HFF-Myc (cell line): ENCODE measurements at regions not wholly inside any gene's neighbourhood (a gene's known extent, or its start where the extent isn't known, plus 50 kb on each side); places are given as distances from the start of the nearest gene placed in this dataset.

ENCODE experiments used
- DNase-seq: peaks from one replicate; pipeline ENCODE4 v3.0.0-alpha.2; 2011; ENCODE audit warnings: low read depth; ENCODE audit errors: extremely low read depth
- H3K4me3 ChIP-seq: replicated peaks from 2 replicates; pipeline ENCODE4 v1.5.1; 2011; ENCODE audit warnings: low read depth, mild to moderate bottlenecking, control low read depth, low read length
- CTCF ChIP-seq: IDR thresholded peaks from 2 replicates; pipeline ENCODE4 v1.5.1; 2012; ENCODE audit warnings: mild to moderate bottlenecking, low read depth, low read length, control low read depth; ENCODE audit errors: missing control alignments

DNA sequence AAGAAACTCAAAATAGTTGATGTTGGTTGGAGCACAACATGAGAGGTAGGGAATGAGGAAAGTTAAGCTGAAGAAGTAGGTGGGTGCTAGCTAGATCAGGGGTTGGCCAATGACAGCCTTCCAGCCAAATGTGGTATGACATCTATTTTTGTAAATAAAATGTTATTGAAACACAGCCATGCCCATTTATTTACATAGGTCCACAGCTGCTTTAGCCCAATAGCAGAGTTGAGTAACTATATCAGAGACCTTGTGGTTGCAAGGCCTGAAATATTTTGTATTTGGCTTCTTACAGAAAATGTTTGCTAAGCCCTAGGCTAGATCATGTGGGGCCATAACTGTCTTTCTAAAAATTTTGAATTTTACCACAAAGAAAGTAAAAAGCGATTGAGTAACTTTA is 234.9 kb upstream of the CTSO start:
- DNase-seq, result no peak
- TF ChIP-seq CTCF, result no peak
- H3K4me3 ChIP-seq, result no peak overlapping the region

DNA sequence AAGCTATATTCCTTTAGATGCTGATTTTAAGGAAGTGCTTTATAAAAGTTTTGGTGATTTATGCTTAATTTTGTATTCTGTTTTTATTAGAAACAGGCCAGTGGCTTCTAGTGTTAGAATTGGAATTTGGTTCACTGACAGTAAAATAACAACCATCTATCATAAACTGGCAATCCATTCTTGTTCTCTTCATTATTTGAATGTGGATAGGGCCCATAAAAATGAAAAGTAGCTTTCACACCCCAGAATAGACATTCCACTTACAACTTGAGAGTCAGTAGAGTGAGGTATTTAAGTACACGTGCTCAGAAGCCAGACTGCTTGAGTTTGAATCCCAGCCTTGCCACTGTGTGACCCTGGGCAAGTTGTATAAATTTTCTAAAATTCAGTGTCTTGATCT is 232.4 kb upstream of the CTSO start:
- no peak for DNase-seq
- H3K4me3 ChIP-seq, result no peak overlapping the region
- no peak for TF ChIP-seq CTCF

DNA sequence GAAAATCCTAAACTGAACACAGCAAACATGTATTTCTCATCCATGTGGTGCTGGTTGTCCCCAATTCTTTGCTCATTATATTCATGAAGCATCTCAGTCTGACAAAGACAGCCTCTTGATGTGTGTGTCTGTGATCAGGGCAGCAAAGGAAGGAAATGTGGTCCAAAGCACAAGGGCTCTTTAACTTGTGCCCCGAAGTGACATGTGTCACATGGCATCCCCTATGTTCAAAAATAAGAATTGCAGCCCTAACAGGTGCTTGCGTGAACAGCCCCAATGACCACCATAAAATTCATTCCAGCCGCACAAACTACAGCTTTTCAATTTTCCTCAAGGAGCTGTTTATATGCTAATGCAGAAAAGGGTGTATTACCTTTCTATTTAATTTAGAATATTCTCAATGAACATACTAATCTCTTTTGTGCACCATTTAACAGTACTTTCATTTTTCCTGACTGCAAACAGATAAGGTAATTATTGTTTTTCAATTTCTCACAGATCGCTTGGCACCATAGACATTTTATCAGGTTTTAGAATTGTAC is 231.9 kb upstream of the CTSO start:
- no peak overlapping the region for H3K4me3 ChIP-seq
- no peak for DNase-seq
- TF ChIP-seq CTCF, result no peak

GRCh38 chr4:156182269-156182668 is 228.6 kb upstream of the CTSO start:
- TF ChIP-seq CTCF, result no peak
- no peak overlapping the region for H3K4me3 ChIP-seq
- DNase-seq, result no peak

GRCh38 chr4:156177941-156178340 is 224.3 kb upstream of the CTSO start:
- no peak for TF ChIP-seq CTCF
- no peak for DNase-seq
- no peak overlapping the region for H3K4me3 ChIP-seq

- DNase-seq, result no peak
- TF ChIP-seq CTCF, result no peak
- H3K4me3 ChIP-seq, result no peak overlapping the region
Measured at GRCh38 chr4:156176896-156177295, 223.2 kb upstream of the CTSO start.

DNA sequence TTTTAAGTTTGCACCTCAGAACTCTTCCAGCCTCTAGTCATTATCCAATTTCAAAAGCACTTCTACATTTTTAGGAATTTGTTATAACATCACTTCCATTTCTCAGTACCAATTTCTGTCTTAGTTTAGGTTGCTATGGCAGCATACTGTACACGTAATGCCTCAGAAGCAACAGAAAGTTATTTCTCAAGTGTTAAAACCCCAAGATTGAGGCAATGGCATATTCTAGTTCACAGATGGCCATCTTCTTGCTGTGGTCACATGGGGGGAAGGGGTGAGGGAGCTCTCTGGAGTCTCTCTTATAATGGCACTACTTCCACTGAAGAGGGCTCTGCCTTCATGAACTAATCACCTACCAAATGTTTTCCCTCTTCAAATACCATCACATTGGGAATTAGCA is 220.3 kb upstream of the CTSO start:
- H3K4me3 ChIP-seq, result no peak overlapping the region
- DNase-seq, result no peak
- no peak for TF ChIP-seq CTCF
